ENCODE measurements at regions not wholly inside any gene's neighbourhood (a gene's known extent, or its start where the extent isn't known, plus 50 kb on each side); places are given as distances from the start of the nearest gene placed in this dataset.

DNA sequence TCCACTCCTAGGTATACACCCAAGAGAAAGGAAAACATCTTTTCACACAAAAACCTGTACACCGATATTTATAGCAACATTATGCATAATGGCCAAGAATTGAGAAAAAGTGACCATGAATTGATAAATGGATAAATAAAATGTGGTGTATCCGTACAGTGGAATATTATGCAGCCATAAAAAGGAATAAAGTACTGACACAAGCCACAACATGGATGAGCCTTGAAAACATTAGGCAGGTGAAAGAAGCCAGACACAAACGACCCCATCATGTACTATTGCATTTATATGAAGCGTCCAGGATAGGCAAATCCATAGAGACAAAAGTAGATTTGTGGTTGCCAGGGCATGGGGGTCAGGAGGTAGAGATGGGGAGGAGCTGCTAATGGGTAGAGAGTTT is 64.2 kb upstream of the SLC6A6 start:
- TF ChIP-seq, protein P1, sequence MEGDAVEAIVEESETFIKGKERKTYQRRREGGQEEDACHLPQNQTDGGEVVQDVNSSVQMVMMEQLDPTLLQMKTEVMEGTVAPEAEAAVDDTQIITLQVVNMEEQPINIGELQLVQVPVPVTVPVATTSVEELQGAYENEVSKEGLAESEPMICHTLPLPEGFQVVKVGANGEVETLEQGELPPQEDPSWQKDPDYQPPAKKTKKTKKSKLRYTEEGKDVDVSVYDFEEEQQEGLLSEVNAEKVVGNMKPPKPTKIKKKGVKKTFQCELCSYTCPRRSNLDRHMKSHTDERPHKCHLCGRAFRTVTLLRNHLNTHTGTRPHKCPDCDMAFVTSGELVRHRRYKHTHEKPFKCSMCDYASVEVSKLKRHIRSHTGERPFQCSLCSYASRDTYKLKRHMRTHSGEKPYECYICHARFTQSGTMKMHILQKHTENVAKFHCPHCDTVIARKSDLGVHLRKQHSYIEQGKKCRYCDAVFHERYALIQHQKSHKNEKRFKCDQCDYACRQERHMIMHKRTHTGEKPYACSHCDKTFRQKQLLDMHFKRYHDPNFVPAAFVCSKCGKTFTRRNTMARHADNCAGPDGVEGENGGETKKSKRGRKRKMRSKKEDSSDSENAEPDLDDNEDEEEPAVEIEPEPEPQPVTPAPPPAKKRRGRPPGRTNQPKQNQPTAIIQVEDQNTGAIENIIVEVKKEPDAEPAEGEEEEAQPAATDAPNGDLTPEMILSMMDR (IDR thresholded peaks at IDR 0.05; ENCODE audit: low read length) = no peak
- TF ChIP-seq EZH2phosphoT487 (IDR thresholded peaks at IDR 0.05; ENCODE audit: low read length) (no peak), EZH2 (optimal IDR thresholded peaks at IDR 0.05; ENCODE audit: low read depth, low read length) (no peak)

Measured in MM.1S (cell line).